Upper lobe of left lung (tissue), 4 donors: ENCODE measurements at regions not wholly inside any gene's neighbourhood (a gene's known extent, or its start where the extent isn't known, plus 50 kb on each side); places are given as distances from the start of the nearest gene placed in this dataset.

Source experiments
- CTCF ChIP-seq, 6 experiments: fragments of 450-650 bp in 4 of 6; fragments of 200-600 bp in 2 of 6; sonication (generic) in 2 of 6; IDR thresholded peaks; one replicate each; pipeline ENCODE4 v1.5.1; 2016 to 2019; ENCODE audit warnings: antibody characterized with exemption in 6 of 6
- EP300 ChIP-seq, 4 donors: sonication (generic); formaldehyde crosslinking; IDR thresholded peaks; one replicate each; pipeline ENCODE4 v1.5.1; 2017; ENCODE audit warnings: antibody characterized with exemption in 4 of 4, control low read depth in 2 of 4
- POLR2AphosphoS5 ChIP-seq, 2 donors: sonication (generic); formaldehyde crosslinking; IDR thresholded peaks; one replicate each; pipeline ENCODE4 v1.5.1; 2017; ENCODE audit warnings: antibody characterized with exemption in 2 of 2

GRCh38 chr19:29145756-29146155 is 67.2 kb downstream of the UQCRFS1 start:
- no peak for TF ChIP-seq CTCF (IDR thresholded peaks at IDR 0.05)
- TF ChIP-seq EP300 (IDR thresholded peaks at IDR 0.05): no peak
- TF ChIP-seq POLR2AphosphoS5 (IDR thresholded peaks at IDR 0.05): no peak
